HepG2 (cell line): ENCODE measurements at regions not wholly inside any gene's neighbourhood (a gene's known extent, or its start where the extent isn't known, plus 50 kb on each side); places are given as distances from the start of the nearest gene placed in this dataset.

Source experiments
- CEBPB ChIP-seq: IDR thresholded peaks from 2 replicates; pipeline ENCODE4 v1.6.1; 2011; ENCODE audit warnings: low read depth, low read length, improper control_type of control experiment, borderline replicate concordance
- HNF1A ChIP-seq, 2 experiments: sonication (generic) in 1 of 2; formaldehyde crosslinking in 1 of 2; IDR thresholded peaks; 2 replicates each; pipeline versions ENCODE4 v1.4.0 to v1.6.1; 2016 to 2020; ENCODE audit warnings: borderline replicate concordance in 1 of 2, low read depth in 1 of 2, mild to moderate bottlenecking in 1 of 2, missing genetic modification reagents in 1 of 2
- MYPOP ChIP-seq: sonication (generic); formaldehyde crosslinking; IDR thresholded peaks from 2 replicates; pipeline ENCODE4 v1.8.1; 2023; ENCODE audit warnings: mild to moderate bottlenecking, moderate library complexity, missing genetic modification reagents
- NFAT5 ChIP-seq: sonication (generic); formaldehyde crosslinking; IDR thresholded peaks from 2 replicates; pipeline ENCODE4 v1.4.0; 2020; ENCODE audit warnings: missing genetic modification reagents
- NFE2L1 ChIP-seq: sonication (generic); formaldehyde crosslinking; IDR thresholded peaks from 2 replicates; pipeline ENCODE4 v1.4.0; 2020; ENCODE audit warnings: missing genetic modification reagents, mild to moderate bottlenecking, borderline replicate concordance
- POLR2G ChIP-seq: fragments of 200-400 bp; formaldehyde crosslinking; IDR thresholded peaks from 2 replicates; pipeline ENCODE4 v1.6.1; 2018; ENCODE audit warnings: mild to moderate bottlenecking, low read depth, low read length, moderate library complexity
- STAT6 ChIP-seq: sonication (generic); formaldehyde crosslinking; IDR thresholded peaks from 2 replicates; pipeline ENCODE4 v1.4.0; 2020; ENCODE audit warnings: missing genetic modification reagents, mild to moderate bottlenecking, borderline replicate concordance
- ZBTB21 ChIP-seq: sonication (generic); formaldehyde crosslinking; IDR thresholded peaks from 2 replicates; pipeline ENCODE4 v1.4.0; 2020; ENCODE audit warnings: missing genetic modification reagents
- ZNF136 ChIP-seq: sonication (generic); formaldehyde crosslinking; IDR thresholded peaks from 2 replicates; pipeline ENCODE4 v1.8.1; 2022; ENCODE audit warnings: low read depth, mild to moderate bottlenecking, moderate library complexity, missing genetic modification reagents
- ZNF17 ChIP-seq: sonication (generic); formaldehyde crosslinking; IDR thresholded peaks from 2 replicates; pipeline ENCODE4 v1.5.0; 2020; ENCODE audit warnings: mild to moderate bottlenecking, missing genetic modification reagents
- ZNF430 ChIP-seq: sonication (generic); formaldehyde crosslinking; IDR thresholded peaks from 2 replicates; pipeline ENCODE4 v1.9.0; 2021; ENCODE audit warnings: mild to moderate bottlenecking, missing genetic modification reagents
- ZNF570 ChIP-seq: sonication (generic); formaldehyde crosslinking; IDR thresholded peaks from 2 replicates; pipeline ENCODE4 v1.4.0; 2020; ENCODE audit warnings: mild to moderate bottlenecking, missing genetic modification reagents, borderline replicate concordance
- ZNF740 ChIP-seq: sonication (generic); formaldehyde crosslinking; IDR thresholded peaks from 2 replicates; pipeline ENCODE4 v1.4.0; 2020; ENCODE audit warnings: missing genetic modification reagents

- no peak for TF ChIP-seq HNF1A (IDR thresholded peaks at IDR 0.05; ENCODE audit: low read depth)
- TF ChIP-seq HNF1A (CRISPR knock-in tag; IDR thresholded peaks at IDR 0.05; ENCODE audit: borderline replicate concordance): no peak; the same call in 1 of the 2 replicates
- no peak for TF ChIP-seq ZNF17 (CRISPR knock-in tag)
- TF ChIP-seq CEBPB: peak; percentile 96
- TF ChIP-seq ZNF136 (CRISPR knock-in tag): no peak
- peak; percentile 78; the same call in 1 of the 2 replicates for TF ChIP-seq ZNF740
- no peak for TF ChIP-seq NFAT5 (CRISPR knock-in tag)
- peak; percentile 27; the same call in 1 of the 2 replicates for TF ChIP-seq ZBTB21 (CRISPR knock-in tag)
- TF ChIP-seq MYPOP (CRISPR knock-in tag): peak; percentile 92
- no peak for TF ChIP-seq NFE2L1 (CRISPR knock-in tag)
- TF ChIP-seq ZNF430 (CRISPR knock-in tag): peak; percentile 67; the same call in 1 of the 2 replicates
- TF ChIP-seq POLR2G: peak; percentile 48; the same call in 1 of the 2 replicates
- no peak for TF ChIP-seq ZNF570 (CRISPR knock-in tag)
- TF ChIP-seq STAT6 (CRISPR knock-in tag): peak; percentile 26; the same call in 1 of the 2 replicates
These were observed 54.7 kb upstream of the ID2 start (continued) for GRCh38 chr2:8627019-8627691.
